Left ventricle myocardium inferior (tissue), 1 donor: ENCODE measurements at regions not wholly inside any gene's neighbourhood (a gene's known extent, or its start where the extent isn't known, plus 50 kb on each side); places are given as distances from the start of the nearest gene placed in this dataset.
A peak's percentile ranks its signal among the peaks of the same experiment; 100 is the strongest.
"Not testable (repeated sequence)": the region's sequence is repeated elsewhere in the genome, so short reads cannot be mapped to it uniquely, and the experiment has no call there.

Experiments used
- DNase-seq: peaks from one replicate; pipeline ENCODE4 v3.0.0-alpha.2; 2020
- H3K27ac ChIP-seq: fragments of 200-600 bp; replicated peaks from 2 replicates; pipeline ENCODE4 v1.8.0; 2021
- H3K27me3 ChIP-seq: fragments of 200-600 bp; 2 replicates; pipeline ENCODE4 v1.8.0; 2021; ENCODE audit warnings: low read depth
- H3K36me3 ChIP-seq: fragments of 200-600 bp; 2 replicates; pipeline ENCODE4 v1.8.0; 2021
- H3K4me1 ChIP-seq: fragments of 200-600 bp; 2 replicates; pipeline ENCODE4 v1.8.0; 2021
- H3K4me3 ChIP-seq: fragments of 200-600 bp; 2 replicates; pipeline ENCODE4 v1.8.0; 2021; ENCODE audit warnings: mild to moderate bottlenecking, moderate library complexity
- H3K9me3 ChIP-seq: fragments of 200-600 bp; replicated peaks from 2 replicates; pipeline ENCODE4 v1.8.0; 2021
- CTCF ChIP-seq: fragments of 200-600 bp; IDR thresholded peaks from 2 replicates; pipeline ENCODE4 v1.8.0; 2021; ENCODE audit warnings: antibody characterized with exemption, mild to moderate bottlenecking, borderline replicate concordance
- intact Hi-C: fragments of 100-400 bp; cut with micrococcal nuclease; formaldehyde crosslinking; loops from one replicate; pipeline ENCODE4 v1.11.0; 2022
- donor health status: DM: no; HTN: yes; CAD: no; lungs with severe emphysema.

GRCh38 chr3:30477149-30477921 lies 129.1 kb upstream of the TGFBR2 start:
- no peaks in the 10 kb centered on the region for H3K9me3 ChIP-seq
- H3K27me3 ChIP-seq = no peaks in the 10 kb centered on the region
- TF ChIP-seq CTCF = no peak
- no peak overlapping the region for H3K4me3 ChIP-seq
- DNase-seq = no peak
- peak overlapping the region; percentile 37 for H3K27ac ChIP-seq
- intact Hi-C loops = no loop called here
- H3K4me1 ChIP-seq = peaks cover 74% of the 10 kb centered on the region
- H3K36me3 ChIP-seq = no peaks in the 10 kb centered on the region

GRCh38 chr3:30479737-30480136 lies 126.7 kb upstream of the TGFBR2 start:
- H3K4me3 ChIP-seq, H3K9me3 ChIP-seq, intact Hi-C loops, DNase-seq, H3K27me3 ChIP-seq, H3K36me3 ChIP-seq: not testable (repeated sequence)
- peak overlapping the region; percentile 53 for H3K27ac ChIP-seq
- H3K4me1 ChIP-seq = peaks cover 52% of the 10 kb centered on the region

GRCh38 chr3:30480156-30480555 lies 126.2 kb upstream of the TGFBR2 start:
- Histone ChIP-seq H3K4me1 (peaks cover 48% of the 10 kb centered on the region), H3K27ac (peak overlapping the region; percentile 53)
- H3K27me3 ChIP-seq, H3K9me3 ChIP-seq, H3K4me3 ChIP-seq, DNase-seq, H3K36me3 ChIP-seq, intact Hi-C loops: not testable (repeated sequence)

- Histone ChIP-seq H3K27ac (peak overlapping the region; percentile 53), H3K4me1 (peaks cover 45% of the 10 kb centered on the region), H3K4me3 (no peak overlapping the region), H3K9me3 (no peaks in the 10 kb centered on the region), H3K36me3 (no peaks in the 10 kb centered on the region), H3K27me3 (no peaks in the 10 kb centered on the region)
- no peak for DNase-seq
- no peak for TF ChIP-seq CTCF
- intact Hi-C loops = no loop called here
Observed at GRCh38 chr3:30480587-30480986, 125.8 kb upstream of the TGFBR2 start.

- H3K36me3 ChIP-seq = no peaks in the 10 kb centered on the region
- H3K4me3 ChIP-seq = no peak overlapping the region
- no peak overlapping the region for H3K27ac ChIP-seq
- no peak for TF ChIP-seq CTCF
- peaks cover 45% of the 10 kb centered on the region for H3K4me1 ChIP-seq
- no peaks in the 10 kb centered on the region for H3K27me3 ChIP-seq
- no peak for DNase-seq
- H3K9me3 ChIP-seq = no peaks in the 10 kb centered on the region
- intact Hi-C loops = no loop called here
Observed at GRCh38 chr3:30481241-30481640, 125.2 kb upstream of the TGFBR2 start.

GRCh38 chr3:30484229-30484628 lies 122.2 kb upstream of the TGFBR2 start:
- H3K36me3 ChIP-seq, DNase-seq, intact Hi-C loops, H3K27ac ChIP-seq, H3K27me3 ChIP-seq, H3K4me3 ChIP-seq: not testable (repeated sequence)
- Histone ChIP-seq H3K4me1 (peaks cover 15% of the 10 kb centered on the region), H3K9me3 (peaks cover 14% of the 10 kb centered on the region)

GRCh38 chr3:30486368-30486767 lies 120.0 kb upstream of the TGFBR2 start:
- Histone ChIP-seq H3K4me1 (no peaks in the 10 kb centered on the region), H3K4me3 (no peak overlapping the region), H3K27me3 (no peaks in the 10 kb centered on the region), H3K36me3 (no peaks in the 10 kb centered on the region), H3K9me3 (peaks cover 23% of the 10 kb centered on the region), H3K27ac (no peak overlapping the region)
- TF ChIP-seq CTCF = no peak
- intact Hi-C loops = no loop called here
- DNase-seq = no peak
